ENCODE measurements at regions not wholly inside any gene's neighbourhood (a gene's known extent, or its start where the extent isn't known, plus 50 kb on each side); places are given as distances from the start of the nearest gene placed in this dataset.
A peak's percentile ranks its signal among the peaks of the same experiment; 100 is the strongest.

- peak; percentile 52 for DNase-seq
These were observed 339.2 kb upstream of the PODXL start for GRCh38 chr7:131895541-131896164.

GRCh38 chr7:131893631-131894340 is 337.4 kb upstream of the PODXL start:
- peak; percentile 1 for DNase-seq

GRCh38 chr7:131890176-131890575 is 333.7 kb upstream of the PODXL start:
- DNase-seq: no peak

- no peak for DNase-seq
These were observed 333.2 kb upstream of the PODXL start for GRCh38 chr7:131889572-131890150.

- no peak for DNase-seq
These were observed 327.3 kb upstream of the PODXL start for GRCh38 chr7:131883769-131884168.

GRCh38 chr7:131883196-131883595 is 326.8 kb upstream of the PODXL start:
- no peak for DNase-seq

- DNase-seq: no peak
These were observed 325.9 kb upstream of the PODXL start for GRCh38 chr7:131882321-131882720.

GRCh38 chr7:131880078-131880477 is 323.6 kb upstream of the PODXL start:
- DNase-seq: no peak

- no peak for DNase-seq
These were observed 323.0 kb upstream of the PODXL start for GRCh38 chr7:131879424-131879823.

- no peak for DNase-seq
These were observed 322.3 kb upstream of the PODXL start for GRCh38 chr7:131878777-131879176.

- no peak for DNase-seq
These were observed 317.2 kb upstream of the PODXL start for GRCh38 chr7:131873581-131873980.

- no peak for DNase-seq
These were observed 313.6 kb upstream of the PODXL start for GRCh38 chr7:131869986-131870385.

- no peak for DNase-seq
These were observed 312.9 kb upstream of the PODXL start for GRCh38 chr7:131869169-131869844.

GRCh38 chr7:131867461-131867860 is 311.0 kb upstream of the PODXL start:
- DNase-seq: no peak

- DNase-seq: no peak
These were observed 309.5 kb upstream of the PODXL start for GRCh38 chr7:131865911-131866310.

- DNase-seq: no peak
These were observed 305.4 kb upstream of the PODXL start for GRCh38 chr7:131861620-131862346.

GRCh38 chr7:131859147-131859821 is 302.9 kb upstream of the PODXL start:
- DNase-seq: peak; percentile 85

GRCh38 chr7:131858611-131859010 is 302.2 kb upstream of the PODXL start:
- no peak for DNase-seq

- DNase-seq: no peak
These were observed 293.0 kb upstream of the PODXL start for GRCh38 chr7:131849472-131849871.

- DNase-seq: no peak
These were observed 291.6 kb upstream of the PODXL start for GRCh38 chr7:131848033-131848432.

- no peak for DNase-seq
These were observed 289.3 kb upstream of the PODXL start for GRCh38 chr7:131845573-131846314.

- DNase-seq: no peak
These were observed 287.9 kb upstream of the PODXL start for GRCh38 chr7:131844369-131844768.

All from islet precursor cell (in vitro differentiated cells).